ENCODE measurements at regions not wholly inside any gene's neighbourhood (a gene's known extent, or its start where the extent isn't known, plus 50 kb on each side); places are given as distances from the start of the nearest gene placed in this dataset.

GRCh38 chr9:30722065-30722464, 1662.4 kb upstream of the ACO1 start:
- H3K79me2 ChIP-seq (ENCODE audit: control insufficient read depth, insufficient read depth, low read length), result no peaks in the 10 kb centered on the region
- ChIA-PET POLR2A (no interaction called here), CTCF (ENCODE audit: low intra/inter-chr PET ratio) (no interaction called here)
- TF ChIP-seq, protein P1, sequence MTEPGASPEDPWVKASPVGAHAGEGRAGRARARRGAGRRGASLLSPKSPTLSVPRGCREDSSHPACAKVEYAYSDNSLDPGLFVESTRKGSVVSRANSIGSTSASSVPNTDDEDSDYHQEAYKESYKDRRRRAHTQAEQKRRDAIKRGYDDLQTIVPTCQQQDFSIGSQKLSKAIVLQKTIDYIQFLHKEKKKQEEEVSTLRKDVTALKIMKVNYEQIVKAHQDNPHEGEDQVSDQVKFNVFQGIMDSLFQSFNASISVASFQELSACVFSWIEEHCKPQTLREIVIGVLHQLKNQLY (CRISPR knock-in tag; conservative IDR thresholded peaks at IDR 0.05), result no peak
- TF ChIP-seq PML (IDR thresholded peaks at IDR 0.05; ENCODE audit: low read length) (no peak), ZC3H8 (IDR thresholded peaks at IDR 0.05) (no peak), ZNF124 (CRISPR knock-in tag; IDR thresholded peaks at IDR 0.05) (no peak), ZNF121 (CRISPR knock-in tag; conservative IDR thresholded peaks at IDR 0.05) (no peak), ZNF79 (CRISPR knock-in tag; IDR thresholded peaks at IDR 0.05; ENCODE audit: low read depth) (no peak), DNMT1 (IDR thresholded peaks at IDR 0.05) (no peak), ZNF354B (CRISPR knock-in tag; IDR thresholded peaks at IDR 0.05) (no peak), BRF1 (IDR thresholded peaks at IDR 0.05; ENCODE audit: borderline replicate concordance, extremely low read depth, insufficient read length) (no peak), ZNF408 (CRISPR knock-in tag; IDR thresholded peaks at IDR 0.05; ENCODE audit: low read depth) (no peak), HDGF (IDR thresholded peaks at IDR 0.05) (no peak), COPS2 (conservative IDR thresholded peaks at IDR 0.05) (no peak), ZNF584 (CRISPR knock-in tag; IDR thresholded peaks at IDR 0.05; ENCODE audit: low read depth) (no peak), ZNF77 (CRISPR knock-in tag; IDR thresholded peaks at IDR 0.05) (no peak), KDM5B (IDR thresholded peaks at IDR 0.05; ENCODE audit: insufficient replicate concordance, low read depth, low read length) (no peak)
- TF ChIP-seq, protein P2, sequence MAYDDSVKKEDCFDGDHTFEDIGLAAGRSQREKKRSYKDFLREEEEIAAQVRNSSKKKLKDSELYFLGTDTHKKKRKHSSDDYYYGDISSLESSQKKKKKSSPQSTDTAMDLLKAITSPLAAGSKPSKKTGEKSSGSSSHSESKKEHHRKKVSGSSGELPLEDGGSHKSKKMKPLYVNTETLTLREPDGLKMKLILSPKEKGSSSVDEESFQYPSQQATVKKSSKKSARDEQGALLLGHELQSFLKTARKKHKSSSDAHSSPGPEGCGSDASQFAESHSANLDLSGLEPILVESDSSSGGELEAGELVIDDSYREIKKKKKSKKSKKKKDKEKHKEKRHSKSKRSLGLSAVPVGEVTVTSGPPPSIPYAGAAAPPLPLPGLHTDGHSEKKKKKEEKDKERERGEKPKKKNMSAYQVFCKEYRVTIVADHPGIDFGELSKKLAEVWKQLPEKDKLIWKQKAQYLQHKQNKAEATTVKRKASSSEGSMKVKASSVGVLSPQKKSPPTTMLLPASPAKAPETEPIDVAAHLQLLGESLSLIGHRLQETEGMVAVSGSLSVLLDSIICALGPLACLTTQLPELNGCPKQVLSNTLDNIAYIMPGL (CRISPR knock-in tag; IDR thresholded peaks at IDR 0.05), result no peak
- TF ChIP-seq, protein P3, sequence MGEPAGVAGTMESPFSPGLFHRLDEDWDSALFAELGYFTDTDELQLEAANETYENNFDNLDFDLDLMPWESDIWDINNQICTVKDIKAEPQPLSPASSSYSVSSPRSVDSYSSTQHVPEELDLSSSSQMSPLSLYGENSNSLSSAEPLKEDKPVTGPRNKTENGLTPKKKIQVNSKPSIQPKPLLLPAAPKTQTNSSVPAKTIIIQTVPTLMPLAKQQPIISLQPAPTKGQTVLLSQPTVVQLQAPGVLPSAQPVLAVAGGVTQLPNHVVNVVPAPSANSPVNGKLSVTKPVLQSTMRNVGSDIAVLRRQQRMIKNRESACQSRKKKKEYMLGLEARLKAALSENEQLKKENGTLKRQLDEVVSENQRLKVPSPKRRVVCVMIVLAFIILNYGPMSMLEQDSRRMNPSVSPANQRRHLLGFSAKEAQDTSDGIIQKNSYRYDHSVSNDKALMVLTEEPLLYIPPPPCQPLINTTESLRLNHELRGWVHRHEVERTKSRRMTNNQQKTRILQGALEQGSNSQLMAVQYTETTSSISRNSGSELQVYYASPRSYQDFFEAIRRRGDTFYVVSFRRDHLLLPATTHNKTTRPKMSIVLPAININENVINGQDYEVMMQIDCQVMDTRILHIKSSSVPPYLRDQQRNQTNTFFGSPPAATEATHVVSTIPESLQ (CRISPR knock-in tag; IDR thresholded peaks at IDR 0.05), result no peak
- H3K4me2 ChIP-seq (ENCODE audit: insufficient read depth, low read length), result no peak overlapping the region
- in situ Hi-C loops (cut with MboI), result no loop called here
- H3K9me1 ChIP-seq (ENCODE audit: control insufficient read depth, insufficient read depth, low read length), result no peaks in the 10 kb centered on the region
- H3K9ac ChIP-seq (ENCODE audit: insufficient read depth in 1 of 2, low read depth in 2 of 2, low read length in 2 of 2), result no peak overlapping the region
- no peaks in the 10 kb centered on the region for H3K4me1 ChIP-seq (replicated peaks in 1 of 2; ENCODE audit: control insufficient read depth in 2 of 2, insufficient read depth in 2 of 2, low read length in 2 of 2)
- H3K9me3 ChIP-seq (replicated peaks; ENCODE audit: control insufficient read depth, insufficient read depth, low read depth, low read length), result no peaks in the 10 kb centered on the region
- H2AFZ ChIP-seq (ENCODE audit: low read depth, low read length), result no peak overlapping the region
- BruUV-seq (replicated peaks), result no TSS peak
- H3K4me3 ChIP-seq, result no peak overlapping the region
- intact Hi-C loops (cut with micrococcal nuclease), result no loop called here
- DNase-seq (ENCODE audit: extremely low read depth in 1 of 4, low spot score in 3 of 4) (no peak), ATAC-seq (no peak), FAIRE-seq (no peak)
- no peaks in the 10 kb centered on the region for H3K36me3 ChIP-seq (ENCODE audit: control insufficient read depth, insufficient read depth, low read length)
- no CpG with 5 or more reads among the region's 5 CpGs for WGBS (ENCODE audit: insufficient coverage, low coverage, missing lambda C conversion rate)
- H3K27ac ChIP-seq (ENCODE audit: extremely low read depth, low read depth, low read length), result no peak overlapping the region
- H3K27me3 ChIP-seq (ENCODE audit: control insufficient read depth in 2 of 2, insufficient read depth in 2 of 2, low read length in 2 of 2), result no peaks in the 10 kb centered on the region
- no peaks in the 10 kb centered on the region for H4K20me1 ChIP-seq (replicated peaks; ENCODE audit: control insufficient read depth, insufficient read depth, low read length)

Data from K562 (cell line).